OCI-LY3 (cell line): ENCODE measurements at regions not wholly inside any gene's neighbourhood (a gene's known extent, or its start where the extent isn't known, plus 50 kb on each side); places are given as distances from the start of the nearest gene placed in this dataset.

Experiments
- H2AFZ ChIP-seq: fragments of 200-600, 300-600 bp; shearing (Covaris generic); 2 replicates; pipeline ENCODE4 v1.6.0; 2014; ENCODE audit warnings: antibody characterized with exemption, low read depth, low read length
- H3K27ac ChIP-seq: fragments of 200-600, 300-600 bp; sonication (generic); 2 replicates; pipeline ENCODE4 v1.5.1; 2014; ENCODE audit warnings: mild to moderate bottlenecking, low read length, moderate library complexity, mixed read lengths
- H3K27me3 ChIP-seq: fragments of 200-600, 300-600 bp; sonication (generic); 2 replicates; pipeline ENCODE4 v1.6.1; 2014; ENCODE audit warnings: low read depth, low read length, mixed read lengths
- H3K36me3 ChIP-seq: fragments of 200-600, 300-600 bp; sonication (generic); replicated peaks from 2 replicates; pipeline ENCODE3; 2014; ENCODE audit warnings: low read depth, low read length, mixed read lengths
- H3K4me1 ChIP-seq: fragments of 300-600, 200-600 bp; sonication (generic); 2 replicates; pipeline ENCODE4 v1.6.1; 2014; ENCODE audit warnings: low read length, mixed read lengths
- H3K4me2 ChIP-seq: fragments of 200-600, 300-600 bp; sonication (generic); 2 replicates; pipeline ENCODE4 v1.6.1; 2014; ENCODE audit warnings: low read length, mixed read lengths
- H3K4me3 ChIP-seq: fragments of 300-600, 200-600 bp; sonication (generic); 2 replicates; pipeline ENCODE4 v1.5.1; 2014; ENCODE audit warnings: antibody characterized with exemption, mild to moderate bottlenecking, low read length, moderate library complexity
- H3K79me2 ChIP-seq: fragments of 300-600, 200-600 bp; shearing (Covaris generic); 2 replicates; pipeline ENCODE4 v1.6.1; 2014; ENCODE audit warnings: mild to moderate bottlenecking, low read length, mixed read lengths
- H3K9ac ChIP-seq: fragments of 300-600, 200-600 bp; shearing (Covaris generic); 2 replicates; pipeline ENCODE4 v1.6.0; 2014; ENCODE audit warnings: mild to moderate bottlenecking, low read length, moderate library complexity
- H3K9me3 ChIP-seq: fragments of 200-600, 300-600 bp; shearing (Covaris generic); 2 replicates; pipeline ENCODE4 v1.6.1; 2014; ENCODE audit warnings: low read length, mixed read lengths; ENCODE audit not compliant: insufficient read depth
- H4K20me1 ChIP-seq: fragments of 200-600, 300-600 bp; sonication (generic); 2 replicates; pipeline ENCODE4 v1.6.1; 2016; ENCODE audit warnings: low read length, mixed read lengths; ENCODE audit not compliant: insufficient read depth
- CTCF ChIP-seq: fragments of 200-600, 300-600 bp; sonication (generic); IDR thresholded peaks from 2 replicates; pipeline ENCODE4 v1.5.1; 2014; ENCODE audit warnings: antibody characterized with exemption, low read length, low read depth
- EZH2phosphoT487 ChIP-seq: fragments of 200-600 bp; shearing (Covaris generic); IDR thresholded peaks from 2 replicates; pipeline ENCODE4 v1.6.1; 2018; ENCODE audit warnings: antibody characterized with exemption, mixed run types, low read depth

- H4K20me1 ChIP-seq = peaks cover 41% of the 10 kb centered on the region
- peaks cover 84% of the 10 kb centered on the region for H3K79me2 ChIP-seq
- H3K4me1 ChIP-seq = peaks cover 19% of the 10 kb centered on the region
- H3K27me3 ChIP-seq = no peaks in the 10 kb centered on the region
- no peak overlapping the region for H3K27ac ChIP-seq
- H3K36me3 ChIP-seq = peaks cover 27% of the 10 kb centered on the region
- H2AFZ ChIP-seq = no peak overlapping the region
- no peaks in the 10 kb centered on the region for H3K9me3 ChIP-seq
- TF ChIP-seq EZH2phosphoT487 (no peak), CTCF (no peak)
- no peak overlapping the region for H3K4me3 ChIP-seq
- H3K9ac ChIP-seq = no peak overlapping the region
- H3K4me2 ChIP-seq = no peak overlapping the region
These were observed 167.3 kb downstream of the KDM5D start for GRCh38 chrY:19577250-19577649.

GRCh38 chrY:19574939-19575338 lies 169.6 kb downstream of the KDM5D start:
- Histone ChIP-seq H3K36me3 (peaks cover 29% of the 10 kb centered on the region), H3K79me2 (peaks cover 88% of the 10 kb centered on the region)

GRCh38 chrY:19573646-19574045 lies 170.9 kb downstream of the KDM5D start:
- H4K20me1 ChIP-seq = peaks cover 57% of the 10 kb centered on the region
- no peaks in the 10 kb centered on the region for H3K9me3 ChIP-seq
- H3K9ac ChIP-seq = no peak overlapping the region
- H3K27ac ChIP-seq = no peak overlapping the region
- TF ChIP-seq EZH2phosphoT487 (no peak), CTCF (no peak)
- H3K4me1 ChIP-seq = peaks cover 38% of the 10 kb centered on the region
- H3K4me3 ChIP-seq = no peak overlapping the region
- no peak overlapping the region for H3K4me2 ChIP-seq
- H3K79me2 ChIP-seq = peaks cover 90% of the 10 kb centered on the region
- no peaks in the 10 kb centered on the region for H3K27me3 ChIP-seq
- no peak overlapping the region for H2AFZ ChIP-seq
- H3K36me3 ChIP-seq = peaks cover 22% of the 10 kb centered on the region

More at GRCh38 chrY:19574939-19575338, 169.6 kb downstream of the KDM5D start:
- no peak overlapping the region for H3K9ac ChIP-seq
- peaks cover 63% of the 10 kb centered on the region for H4K20me1 ChIP-seq
- H3K9me3 ChIP-seq = no peaks in the 10 kb centered on the region
- H3K27ac ChIP-seq = no peak overlapping the region
- H2AFZ ChIP-seq = no peak overlapping the region
- H3K4me1 ChIP-seq = peaks cover 37% of the 10 kb centered on the region
- peak overlapping the region; percentile 31; the same call in 1 of the 2 replicates for H3K4me2 ChIP-seq
- H3K4me3 ChIP-seq = no peak overlapping the region
- no peaks in the 10 kb centered on the region for H3K27me3 ChIP-seq
- TF ChIP-seq EZH2phosphoT487 (no peak), CTCF (no peak)

GRCh38 chrY:19570999-19571398 lies 173.5 kb downstream of the KDM5D start:
- Histone ChIP-seq H3K4me2 (peak overlapping the region; percentile 82), H3K9ac (no peak overlapping the region), H3K79me2 (peaks cover 83% of the 10 kb centered on the region), H2AFZ (no peak overlapping the region), H3K27ac (0 out of 2 replicates have a peak overlapping the region, but pooled peaks have one; percentile 3), H3K4me3 (peak overlapping the region; percentile 96; the same call in 1 of the 2 replicates), H4K20me1 (peaks cover 52% of the 10 kb centered on the region), H3K27me3 (no peaks in the 10 kb centered on the region), H3K36me3 (peaks cover 14% of the 10 kb centered on the region), H3K9me3 (no peaks in the 10 kb centered on the region), H3K4me1 (peaks cover 41% of the 10 kb centered on the region)
- TF ChIP-seq EZH2phosphoT487 = no peak
- no peak for TF ChIP-seq CTCF
